H1 (cell line): ENCODE measurements at regions not wholly inside any gene's neighbourhood (a gene's known extent, or its start where the extent isn't known, plus 50 kb on each side); places are given as distances from the start of the nearest gene placed in this dataset.

Source experiments
- CTCF ChIA-PET: fragments of 300-600 bp; sonication (Branson Sonifier 250); formaldehyde crosslinking; loops from one replicate; lab custom pipeline; 2021; ENCODE audit not compliant: partially characterized antibody; lab: Charles Lee
- POLR2A ChIA-PET: fragments of 300-600 bp; sonication (Branson Sonifier 250); formaldehyde crosslinking; loops from one replicate; lab custom pipeline; 2021; ENCODE audit warnings: inconsistent platforms; ENCODE audit not compliant: partially characterized antibody; lab: Charles Lee
- DNase-seq, 2 experiments: peaks; one replicate each; pipeline versions ENCODE4 v3.0.0 to v3.0.0-alpha.2; 2010 to 2022; ENCODE audit warnings: low spot score in 2 of 2, low read depth in 1 of 2, mixed read lengths in 1 of 2
- FAIRE-seq: peaks from 2 replicates; lab custom pipeline; 2011; peaks lifted over from hg19 to GRCh38; lab: Jason Lieb, UNC
- H2AFZ ChIP-seq: 2 replicates; pipeline ENCODE4 v1.8.1; 2012; ENCODE audit warnings: low read length, inconsistent platforms
- H2AK5ac ChIP-seq: 2 replicates; pipeline ENCODE4 v1.6.1; 2013; ENCODE audit warnings: low read depth, low read length
- H2BK120ac ChIP-seq: replicated peaks from 2 replicates; pipeline ENCODE3; 2013; ENCODE audit warnings: low read depth, low read length, inconsistent platforms
- H2BK12ac ChIP-seq: 2 replicates; pipeline ENCODE4 v1.6.1; 2013; ENCODE audit warnings: low read depth, low read length
- H2BK15ac ChIP-seq: 2 replicates; pipeline ENCODE4 v1.6.1; 2013; ENCODE audit warnings: low read length
- H2BK20ac ChIP-seq: 2 replicates; pipeline ENCODE4 v1.6.1; 2013; ENCODE audit warnings: low read length
- H2BK5ac ChIP-seq: 2 replicates; pipeline ENCODE4 v1.6.1; 2013; ENCODE audit warnings: low read depth, low read length
- H3K14ac ChIP-seq: 2 replicates; pipeline ENCODE4 v1.6.1; 2013; ENCODE audit warnings: inconsistent platforms; ENCODE audit not compliant: insufficient read length
- H3K18ac ChIP-seq: 2 replicates; pipeline ENCODE4 v1.6.1; 2013; ENCODE audit warnings: low read length; ENCODE audit errors: extremely low read depth
- H3K23ac ChIP-seq: 2 replicates; pipeline ENCODE4 v1.6.1; 2013; ENCODE audit warnings: inconsistent platforms; ENCODE audit not compliant: insufficient read length
- H3K23me2 ChIP-seq: 2 replicates; pipeline ENCODE4 v1.6.1; 2013; ENCODE audit warnings: low read depth, low read length
- H3K27ac ChIP-seq: 2 replicates; pipeline ENCODE4 v1.6.1; 2011; ENCODE audit warnings: low read depth, low read length, inconsistent platforms
- H3K27me3 ChIP-seq, 4 experiments: replicated peaks in 1 of 4; 1 replicate in 1 of 4; 2 replicates in 3 of 4; pipeline versions ENCODE4 v1.6.1 to v1.8.1; 2011 to 2013; ENCODE audit warnings: low read length in 3 of 4, mild to moderate bottlenecking in 3 of 4, inconsistent platforms in 2 of 4, mixed read lengths in 2 of 4, moderate library complexity in 1 of 4; ENCODE audit not compliant: control insufficient read depth in 3 of 4, insufficient read depth in 3 of 4; ENCODE audit errors: extremely low read depth in 1 of 4
- H3K36me3 ChIP-seq, 4 experiments: 2 replicates each; pipeline versions ENCODE4 v1.6.1 to v1.8.1; 2011 to 2013; ENCODE audit warnings: mild to moderate bottlenecking in 4 of 4, low read length in 3 of 4, moderate library complexity in 2 of 4, control low read depth in 1 of 4, inconsistent platforms in 1 of 4; ENCODE audit not compliant: insufficient read depth in 4 of 4, control insufficient read depth in 2 of 4
- H3K4ac ChIP-seq: replicated peaks from 2 replicates; pipeline ENCODE3; 2013; ENCODE audit warnings: low read length, low read depth, mixed read lengths, inconsistent platforms; ENCODE audit not compliant: insufficient read length
- H3K4me1 ChIP-seq, 4 experiments: replicated peaks in 1 of 4; 1 replicate in 1 of 4; 2 replicates in 3 of 4; pipeline versions ENCODE4 v1.6.1 to v1.8.1; 2011 to 2013; ENCODE audit warnings: low read length in 3 of 4, inconsistent platforms in 2 of 4, mixed read lengths in 1 of 4; ENCODE audit not compliant: insufficient read depth in 4 of 4, control insufficient read depth in 3 of 4
- H3K4me2 ChIP-seq, 2 experiments: 2 replicates each; pipeline versions ENCODE4 v1.6.1 to v1.8.1; 2011 to 2013; ENCODE audit warnings: low read depth in 2 of 2, low read length in 2 of 2, control low read depth in 1 of 2, inconsistent platforms in 1 of 2, mild to moderate bottlenecking in 1 of 2; ENCODE audit not compliant: insufficient read depth in 1 of 2
- H3K4me3 ChIP-seq, 4 experiments: fragments of 200-600, 300-600 bp in 1 of 4; sonication (generic), shearing (Covaris generic), sonication (Bioruptor Twin) in 1 of 4; 2 replicates each; pipeline versions ENCODE4 v1.5.1 to v1.8.1; 2011 to 2016; ENCODE audit warnings: low read length in 4 of 4, low read depth in 3 of 4, control low read depth in 2 of 4, inconsistent platforms in 2 of 4, mild to moderate bottlenecking in 2 of 4, mixed read lengths in 1 of 4, moderate library complexity in 1 of 4; ENCODE audit not compliant: insufficient read depth in 2 of 4; ENCODE audit errors: extremely low read depth in 1 of 4
- H3K56ac ChIP-seq: replicated peaks from 2 replicates; pipeline ENCODE3; 2013; ENCODE audit warnings: low read depth, mild to moderate bottlenecking, mixed read lengths, low read length, inconsistent platforms; ENCODE audit not compliant: insufficient read length
- H3K79me1 ChIP-seq: 2 replicates; pipeline ENCODE4 v1.6.1; 2013; ENCODE audit warnings: low read depth, low read length, control low read depth
- H3K79me2 ChIP-seq, 2 experiments: 2 replicates each; pipeline versions ENCODE4 v1.6.1 to v1.8.1; 2012 to 2013; ENCODE audit warnings: low read length in 2 of 2, mild to moderate bottlenecking in 2 of 2, inconsistent platforms in 1 of 2; ENCODE audit not compliant: insufficient read depth in 2 of 2, control insufficient read depth in 1 of 2
- H3K9ac ChIP-seq, 4 experiments: replicated peaks in 1 of 4; 1 replicate in 1 of 4; 2 replicates in 3 of 4; pipeline versions ENCODE4 v1.6.1 to v1.8.1; 2011 to 2013; ENCODE audit warnings: low read depth in 3 of 4, low read length in 3 of 4, control low read depth in 2 of 4, mild to moderate bottlenecking in 2 of 4, moderate library complexity in 2 of 4, inconsistent platforms in 1 of 4; ENCODE audit errors: extremely low read depth in 1 of 4
- H3K9me3 ChIP-seq, 2 experiments: 2 replicates each; pipeline versions ENCODE4 v1.6.1 to v1.8.1; 2012 to 2013; ENCODE audit warnings: mild to moderate bottlenecking in 2 of 2, moderate library complexity in 2 of 2, control low read depth in 1 of 2, inconsistent platforms in 1 of 2, low read depth in 1 of 2, low read length in 1 of 2, mixed read lengths in 1 of 2; ENCODE audit not compliant: insufficient read depth in 2 of 2
- H4K20me1 ChIP-seq, 2 experiments: replicated peaks in 1 of 2; 2 replicates each; pipeline versions ENCODE3 to v1.8.1; 2011 to 2013; ENCODE audit warnings: inconsistent platforms in 2 of 2, low read length in 2 of 2, mild to moderate bottlenecking in 1 of 2; ENCODE audit not compliant: insufficient read depth in 2 of 2, control insufficient read depth in 1 of 2
- H4K5ac ChIP-seq: 2 replicates; pipeline ENCODE4 v1.6.1; 2013; ENCODE audit warnings: low read length, low read depth, mixed read lengths, inconsistent platforms; ENCODE audit not compliant: insufficient read length
- H4K8ac ChIP-seq: 2 replicates; pipeline ENCODE4 v1.8.0; 2013; ENCODE audit warnings: mild to moderate bottlenecking, moderate library complexity, low read length, inconsistent platforms; ENCODE audit not compliant: insufficient read depth; ENCODE audit errors: extremely low read depth
- H4K91ac ChIP-seq: replicated peaks from 2 replicates; pipeline ENCODE3; 2013; ENCODE audit warnings: low read length, mixed read lengths, inconsistent platforms; ENCODE audit not compliant: insufficient read length
- HDAC6 ChIP-seq: IDR thresholded peaks from one replicate; pipeline ENCODE4 v1.7.1; 2012; ENCODE audit warnings: low read depth, mild to moderate bottlenecking, inconsistent platforms, low read length, moderate library complexity
- POLR2AphosphoS5 ChIP-seq: IDR thresholded peaks from 2 replicates; pipeline ENCODE4 v1.6.1; 2011; ENCODE audit warnings: low read depth, low read length
- WGBS, 2 experiments: shearing (Covaris generic) in 1 of 2; methylation state at CpG; one replicate each; pipeline versions ENCODE4 v1.1.6 to v1.1.7; 2013 to 2015; ENCODE audit warnings: low lambda C conversion rate in 2 of 2, mixed read lengths in 2 of 2, inconsistent platforms in 1 of 2, low coverage in 1 of 2, missing lambda C conversion rate in 1 of 2; ENCODE audit not compliant: insufficient replicate concordance in 2 of 2, insufficient coverage in 1 of 2, insufficient read length in 1 of 2; ENCODE audit errors: extremely low coverage in 1 of 2, missing lambda C conversion rate in 1 of 2; 5-methylcytosine and 5-hydroxymethylcytosine counted together

DNA sequence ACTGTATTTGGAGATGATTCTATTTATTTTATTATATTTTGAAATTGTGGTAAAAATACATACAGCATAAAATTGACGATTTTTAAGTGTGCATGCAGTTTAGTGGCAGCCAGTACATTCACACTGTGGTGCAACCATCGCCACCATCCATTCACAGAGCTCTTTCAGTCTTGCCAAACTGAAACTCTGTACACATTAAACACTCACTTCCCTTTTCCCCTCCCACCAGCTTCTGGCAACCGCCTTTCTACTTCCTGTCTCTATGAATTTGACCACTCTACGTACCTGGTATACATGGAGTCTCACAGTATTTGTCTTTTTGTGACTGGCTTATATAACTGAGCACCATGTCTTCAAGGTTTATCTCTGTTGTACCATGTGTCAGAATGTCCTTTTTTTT lies 303.3 kb upstream of the ATP10A start:
- Histone ChIP-seq H3K27me3 (no peaks in the 10 kb centered on the region), H2BK120ac (no peak overlapping the region), H4K8ac (no peak overlapping the region), H3K4me2 (no peak overlapping the region), H3K27ac (no peak overlapping the region), H4K20me1 (no peaks in the 10 kb centered on the region), H2BK20ac (no peak overlapping the region), H3K9ac (no peak overlapping the region), H3K4me3 (no peak overlapping the region), H2AFZ (no peak overlapping the region), H2AK5ac (no peak overlapping the region), H3K79me1 (no peaks in the 10 kb centered on the region), H3K23ac (no peak overlapping the region), H3K36me3 (no peaks in the 10 kb centered on the region), H2BK5ac (no peak overlapping the region), H3K4ac (no peak overlapping the region), H3K18ac (no peak overlapping the region), H2BK15ac (no peak overlapping the region), H3K14ac (no peak overlapping the region), H2BK12ac (no peak overlapping the region), H3K9me3 (no peaks in the 10 kb centered on the region), H3K79me2 (no peaks in the 10 kb centered on the region), H4K91ac (no peak overlapping the region), H3K56ac (no peak overlapping the region), H3K4me1 (peaks cover 0 to 2% (median under 1%) of the 10 kb centered on the region in 4 experiments; a peak in 3 of 7 replicates), H4K5ac (no peak overlapping the region), H3K23me2 (no peaks in the 10 kb centered on the region; the same call in 1 of the 2 replicates)
- ChIA-PET POLR2A (no interaction called here), CTCF (interaction anchor here (0.5 kb wide), 1 partner anchor 218 kb away, joined by 3 read pairs; no protein-coding TSS in a partner anchor)
- 88% methylated on average over 4 of the region's 4 CpGs; no CpG with 5 or more reads in 1 of the 2 experiments for WGBS, 2 experiments
- DNase-seq (no peak), FAIRE-seq (no peak)
- TF ChIP-seq HDAC6, result no peak
- TF ChIP-seq POLR2AphosphoS5, result no peak
